ENCODE measurements at regions not wholly inside any gene's neighbourhood (a gene's known extent, or its start where the extent isn't known, plus 50 kb on each side); places are given as distances from the start of the nearest gene placed in this dataset.

GRCh38 chr6:119430805-119431204, 81.2 kb upstream of the MAN1A1 start:
- no peak overlapping the region for H3K14ac ChIP-seq (replicated peaks; ENCODE audit: low read depth, low read length)
- no peak overlapping the region for H2BK120ac ChIP-seq (ENCODE audit: low read depth, low read length)
- DNase-seq (no peak), ATAC-seq (ENCODE audit: low read depth) (no peak)
- H4K20me1 ChIP-seq (ENCODE audit: insufficient read depth, low read length): no peaks in the 10 kb centered on the region
- no peak overlapping the region for H2BK5ac ChIP-seq (ENCODE audit: low read depth, low read length, poor library complexity, severe bottlenecking)
- in situ Hi-C loops (cut with MboI; ENCODE audit: low sequenced_read_pairs): no loop called here
- H3K27me3 ChIP-seq (ENCODE audit: control insufficient read depth, insufficient read depth, low read length): no peaks in the 10 kb centered on the region
- no peak overlapping the region for H2AFZ ChIP-seq (replicated peaks; ENCODE audit: low read length, poor library complexity)
- TF ChIP-seq CHD1 (IDR thresholded peaks at IDR 0.05; ENCODE audit: low read depth, low read length) (no peak), SMC3 (IDR thresholded peaks at IDR 0.05; ENCODE audit: low read depth, low read length) (no peak), CEBPB (IDR thresholded peaks at IDR 0.05; ENCODE audit: low read depth, low read length) (peak; percentile 14; the same call in 1 of the 2 replicates)
- intact Hi-C loops (cut with micrococcal nuclease): no loop called here
- no peaks in the 10 kb centered on the region for H3K4me1 ChIP-seq (ENCODE audit: control insufficient read depth, insufficient read depth, low read length)
- no peak overlapping the region for H2AK9ac ChIP-seq (replicated peaks; ENCODE audit: low read depth, low read length, poor library complexity)
- no TSS peak for BruUV-seq (replicated peaks)
- no peak overlapping the region for H3K4me2 ChIP-seq (ENCODE audit: low read depth, low read length)
- dilution Hi-C loops (cut with HindIII; ENCODE audit: low sequenced_read_pairs, unreplicated experiment): no loop called here
- no peak overlapping the region for H3K27ac ChIP-seq (ENCODE audit: insufficient read depth, low read length)
- no peak overlapping the region for H3K23ac ChIP-seq (ENCODE audit: low read depth, low read length)
- H3K79me1 ChIP-seq (ENCODE audit: low read depth in 1 of 2, low read length in 2 of 2): no peaks in the 10 kb centered on the region
- no peak overlapping the region for H3K9ac ChIP-seq (ENCODE audit: low read depth, low read length)
- WGBS, 2 experiments (ENCODE audit: extremely low coverage in 2 of 2, insufficient read length in 1 of 2): no CpG with 5 or more reads among the region's 1 CpG
- H3K56ac ChIP-seq (ENCODE audit: extremely low read depth, insufficient read depth, low read length): no peak overlapping the region
- no peaks in the 10 kb centered on the region for H3K36me3 ChIP-seq (ENCODE audit: control insufficient read depth, insufficient read depth, low read length)
- H2BK20ac ChIP-seq (ENCODE audit: low read depth, low read length): no peak overlapping the region
- no peaks in the 10 kb centered on the region for H3K9me3 ChIP-seq (ENCODE audit: control insufficient read depth, insufficient read depth, low read length)
- H4K8ac ChIP-seq (ENCODE audit: low read depth in 2 of 2, low read length in 2 of 2): no peak overlapping the region
- ChIA-PET CTCF (no interaction called here), POLR2A (ENCODE audit: unreplicated experiment) (no interaction called here)
- no peak overlapping the region for H2AK5ac ChIP-seq (ENCODE audit: low read depth, low read length)
- no peak overlapping the region for H2BK15ac ChIP-seq (ENCODE audit: low read depth, low read length)
- H4K5ac ChIP-seq (ENCODE audit: low read depth, low read length): no peak overlapping the region
- no peak overlapping the region for H3K4ac ChIP-seq (ENCODE audit: low read depth, low read length)
- H3K9me1 ChIP-seq (ENCODE audit: insufficient read depth, low read length): no peaks in the 10 kb centered on the region
- H3K18ac ChIP-seq (ENCODE audit: low read depth, low read length): no peak overlapping the region
- no peak overlapping the region for H3K4me3 ChIP-seq (ENCODE audit: insufficient read depth, low read depth, low read length)
- H4K91ac ChIP-seq (ENCODE audit: insufficient read depth, low read depth, low read length): no peak overlapping the region

All from IMR-90 (cell line).